ENCODE measurements at regions not wholly inside any gene's neighbourhood (a gene's known extent, or its start where the extent isn't known, plus 50 kb on each side); places are given as distances from the start of the nearest gene placed in this dataset.

GRCh38 chr4:165592386-165592785 is 213.6 kb downstream of the CPE start:
- Histone ChIP-seq H3K36me3 (no peaks in the 10 kb centered on the region), H3K4me3 (no peak overlapping the region), H3K9me3 (no peaks in the 10 kb centered on the region), H3K4me1 (no peaks in the 10 kb centered on the region), H3K27me3 (ENCODE audit: low read depth) (no peaks in the 10 kb centered on the region), H3K27ac (no peak overlapping the region)
- intact Hi-C loops (cut with DNase I), result no loop called here
- ATAC-seq, result no peak
- TF ChIP-seq CTCF (IDR thresholded peaks at IDR 0.05), result no peak
- no peak for DNase-seq

GRCh38 chr4:165597581-165598480 is 219.0 kb downstream of the CPE start:
- Histone ChIP-seq H3K27me3 (ENCODE audit: low read depth) (no peaks in the 10 kb centered on the region), H3K36me3 (no peaks in the 10 kb centered on the region), H3K4me3 (no peak overlapping the region), H3K4me1 (no peaks in the 10 kb centered on the region), H3K9me3 (no peaks in the 10 kb centered on the region), H3K27ac (no peak overlapping the region)
- ATAC-seq, result no peak
- intact Hi-C loops (cut with DNase I), result no loop called here
- no peak for DNase-seq
- TF ChIP-seq CTCF (IDR thresholded peaks at IDR 0.05), result no peak

DNA sequence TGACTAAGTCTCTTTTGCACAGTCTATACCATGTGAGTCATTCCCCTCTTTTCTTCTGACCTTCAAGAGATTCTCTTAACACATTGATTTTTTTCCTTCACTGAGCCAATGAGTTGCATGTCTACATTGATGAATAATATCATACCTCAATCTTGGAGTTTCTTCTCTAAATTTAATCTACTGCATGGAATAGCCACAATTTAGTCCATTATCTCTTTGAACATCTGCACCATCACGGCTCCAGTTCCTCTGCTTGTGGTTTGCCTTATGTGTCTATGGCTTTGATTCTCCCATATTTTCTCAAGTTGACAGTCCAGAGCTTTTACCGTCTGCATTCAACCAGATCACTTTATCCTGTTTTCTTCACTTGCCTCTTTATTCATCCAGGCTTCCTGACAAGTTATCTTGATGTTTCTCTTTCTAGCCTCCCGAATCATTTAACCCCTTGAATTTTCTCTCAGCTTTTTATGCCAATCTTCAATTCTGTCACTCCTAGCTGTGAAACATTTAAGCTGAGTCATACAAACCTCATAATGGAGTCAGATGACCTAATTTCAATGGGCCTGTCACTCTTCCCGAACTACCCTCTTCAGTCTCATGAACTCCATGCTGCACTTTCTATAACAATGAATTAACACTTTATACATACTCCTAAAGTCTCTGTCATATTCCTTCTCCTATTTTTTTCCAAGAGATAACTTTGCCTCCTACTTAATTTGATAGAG is 222.3 kb downstream of the CPE start:
- H3K27me3 ChIP-seq (ENCODE audit: low read depth), result no peaks in the 10 kb centered on the region
- no peak for ATAC-seq
- no peaks in the 10 kb centered on the region for H3K4me1 ChIP-seq
- no peaks in the 10 kb centered on the region for H3K9me3 ChIP-seq
- TF ChIP-seq CTCF (IDR thresholded peaks at IDR 0.05), result no peak
- H3K36me3 ChIP-seq, result no peaks in the 10 kb centered on the region
- DNase-seq, result no peak
- intact Hi-C loops (cut with DNase I), result no loop called here
- no peak overlapping the region for H3K27ac ChIP-seq
- no peak overlapping the region for H3K4me3 ChIP-seq

- H3K4me1 ChIP-seq, result no peaks in the 10 kb centered on the region
- H3K27me3 ChIP-seq (ENCODE audit: low read depth), result no peaks in the 10 kb centered on the region
- no peak for DNase-seq
- no peak overlapping the region for H3K4me3 ChIP-seq
- ATAC-seq, result no peak
- intact Hi-C loops (cut with DNase I), result no loop called here
- no peaks in the 10 kb centered on the region for H3K36me3 ChIP-seq
- H3K27ac ChIP-seq, result no peak overlapping the region
- no peaks in the 10 kb centered on the region for H3K9me3 ChIP-seq
- TF ChIP-seq CTCF (IDR thresholded peaks at IDR 0.05), result no peak
These were observed 223.8 kb downstream of the CPE start for GRCh38 chr4:165602621-165603020.

DNA sequence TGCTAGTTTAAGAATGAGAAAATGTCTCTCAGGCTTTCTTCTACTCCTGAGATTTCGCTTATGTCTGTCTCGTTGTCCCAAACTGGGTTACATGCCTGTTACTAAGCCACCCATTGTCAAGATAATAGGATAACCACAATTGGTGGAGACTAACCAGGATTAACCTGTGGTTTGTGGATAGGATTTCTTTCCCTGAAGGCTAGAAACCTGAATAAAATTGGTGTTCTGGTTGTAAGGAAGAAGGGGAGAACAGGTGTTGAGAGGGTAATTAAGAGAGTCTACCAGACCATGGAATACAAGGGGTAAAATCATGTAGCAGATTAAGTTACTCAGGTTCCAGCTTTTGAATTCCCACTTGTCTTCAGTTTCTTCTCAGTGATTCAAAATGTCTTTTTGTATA is 225.4 kb downstream of the CPE start:
- DNase-seq (no peak), ATAC-seq (no peak)
- no peak overlapping the region for H3K27ac ChIP-seq
- no peak overlapping the region for H3K4me3 ChIP-seq
- H3K27me3 ChIP-seq (ENCODE audit: low read depth), result no peaks in the 10 kb centered on the region
- no peak for TF ChIP-seq CTCF (IDR thresholded peaks at IDR 0.05)
- no peaks in the 10 kb centered on the region for H3K9me3 ChIP-seq
- no peaks in the 10 kb centered on the region for H3K4me1 ChIP-seq
- no peaks in the 10 kb centered on the region for H3K36me3 ChIP-seq
- intact Hi-C loops (cut with DNase I), result no loop called here
